HG03469 (cell line): ENCODE measurements at regions not wholly inside any gene's neighbourhood (a gene's known extent, or its start where the extent isn't known, plus 50 kb on each side); places are given as distances from the start of the nearest gene placed in this dataset.

ENCODE experiments used
- ATAC-seq: cut with Tn5 transposase; IDR thresholded peaks from one replicate; pipeline ENCODE4 v1.9.1; 2021; ENCODE audit warnings: mild to moderate bottlenecking, moderate library complexity, moderate number of reproducible peaks; ENCODE audit not compliant: unreplicated experiment

GRCh38 chr9:71384343-71384742, 262.9 kb upstream of the TRPM3 start:
- ATAC-seq = no peak

GRCh38 chr9:71383308-71383940, 262.0 kb upstream of the TRPM3 start:
- no peak for ATAC-seq

- ATAC-seq = no peak
Observed at GRCh38 chr9:71368157-71368556, 246.7 kb upstream of the TRPM3 start.

- ATAC-seq = no peak
Observed at GRCh38 chr9:71364186-71364955, 242.9 kb upstream of the TRPM3 start.

GRCh38 chr9:71363286-71363961, 242.0 kb upstream of the TRPM3 start:
- ATAC-seq = no peak

GRCh38 chr9:71361357-71361756, 239.9 kb upstream of the TRPM3 start:
- no peak for ATAC-seq

GRCh38 chr9:71357346-71357745, 235.9 kb upstream of the TRPM3 start:
- no peak for ATAC-seq

- ATAC-seq = no peak
Observed at GRCh38 chr9:71355884-71356283, 234.5 kb upstream of the TRPM3 start.

GRCh38 chr9:71353720-71354119, 232.3 kb upstream of the TRPM3 start:
- ATAC-seq = no peak

GRCh38 chr9:71352837-71353236, 231.4 kb upstream of the TRPM3 start:
- no peak for ATAC-seq

GRCh38 chr9:71349218-71349617, 227.8 kb upstream of the TRPM3 start:
- ATAC-seq = no peak

GRCh38 chr9:71333321-71333720, 211.9 kb upstream of the TRPM3 start:
- no peak for ATAC-seq

- ATAC-seq = no peak
Observed at GRCh38 chr9:71331603-71332002, 210.2 kb upstream of the TRPM3 start.

- ATAC-seq = no peak
Observed at GRCh38 chr9:71329873-71330272, 208.5 kb upstream of the TRPM3 start.

GRCh38 chr9:71326360-71326759, 204.9 kb upstream of the TRPM3 start:
- no peak for ATAC-seq

GRCh38 chr9:71323357-71323756, 201.9 kb upstream of the TRPM3 start:
- no peak for ATAC-seq

- no peak for ATAC-seq
Observed at GRCh38 chr9:71322311-71322710, 200.9 kb upstream of the TRPM3 start.

GRCh38 chr9:71308454-71308853, 187.0 kb upstream of the TRPM3 start:
- ATAC-seq = no peak

- ATAC-seq = peak; percentile 39
Observed at GRCh38 chr9:71306134-71306533, 184.7 kb upstream of the TRPM3 start.

- no peak for ATAC-seq
Observed at GRCh38 chr9:71303351-71303750, 181.9 kb upstream of the TRPM3 start.

- ATAC-seq = no peak
Observed at GRCh38 chr9:71302776-71303175, 181.4 kb upstream of the TRPM3 start.

- no peak for ATAC-seq
Observed at GRCh38 chr9:71295928-71296327, 174.5 kb upstream of the TRPM3 start.
